Mucosa of descending colon (tissue), 3 donors: ENCODE measurements at regions not wholly inside any gene's neighbourhood (a gene's known extent, or its start where the extent isn't known, plus 50 kb on each side); places are given as distances from the start of the nearest gene placed in this dataset.

Source experiments
- ATAC-seq: fragments of 200-7000 bp; cut with Tn5 transposase; one replicate; pipeline ENCODE4 v1.9.1; 2020; ENCODE audit warnings: mild to moderate bottlenecking, moderate library complexity
- DNase-seq, 3 donors: peaks; one replicate each; pipeline ENCODE4 v3.0.0-alpha.2; 2020
- H3K36me3 ChIP-seq: fragments of 200-600 bp; one replicate; pipeline ENCODE4 v1.8.0; 2021; ENCODE audit warnings: low read depth, mild to moderate bottlenecking
- H3K4me1 ChIP-seq: fragments of 200-600 bp; one replicate; pipeline ENCODE4 v1.8.0; 2021; ENCODE audit warnings: low read depth, mild to moderate bottlenecking
- H3K4me3 ChIP-seq: fragments of 200-600 bp; one replicate; pipeline ENCODE4 v1.8.0; 2021; ENCODE audit warnings: mild to moderate bottlenecking
- H3K9me3 ChIP-seq: fragments of 200-600 bp; one replicate; pipeline ENCODE4 v1.8.0; 2021; ENCODE audit warnings: mild to moderate bottlenecking
- CTCF ChIP-seq: fragments of 200-600 bp; IDR thresholded peaks from one replicate; pipeline ENCODE4 v1.8.0; 2022; ENCODE audit warnings: antibody characterized with exemption, mild to moderate bottlenecking
- intact Hi-C, 2 donors: fragments of 100-400 bp; cut with DNase I in 1 of 2; cut with micrococcal nuclease in 1 of 2; formaldehyde crosslinking; loops; one replicate each; pipeline versions ENCODE4 v1.11.0 to v1.11.1; 2022; cut with DNase I, micrococcal nuclease
- donor health status: DM: no; HTN: no; CAD: no; lungs with moderate emphysema.
- donor health status: DM: no; HTN: no; CAD: no.
- donor health status: DM: no; HTN: yes; CAD: no.

- TF ChIP-seq CTCF, result no peak
- H3K4me3 ChIP-seq, result no peak overlapping the region
- ATAC-seq (no peak), DNase-seq (no peak)
- H3K4me1 ChIP-seq, result no peaks in the 10 kb centered on the region
- intact Hi-C loops, result no loop called here
- H3K36me3 ChIP-seq, result no peaks in the 10 kb centered on the region
- H3K9me3 ChIP-seq, result no peaks in the 10 kb centered on the region
These were observed 506.3 kb downstream of the LMO4 start for GRCh38 chr1:87834941-87835340.

- H3K9me3 ChIP-seq, result no peaks in the 10 kb centered on the region
- H3K4me3 ChIP-seq, result no peak overlapping the region
- no peak for TF ChIP-seq CTCF
- intact Hi-C loops, result no loop called here
- ATAC-seq (no peak), DNase-seq (no peak)
- no peaks in the 10 kb centered on the region for H3K36me3 ChIP-seq
- H3K4me1 ChIP-seq, result no peaks in the 10 kb centered on the region
These were observed 512.1 kb downstream of the LMO4 start for GRCh38 chr1:87840767-87841166.

GRCh38 chr1:87841332-87841731, 512.7 kb downstream of the LMO4 start:
- intact Hi-C loops, result no loop called here
- TF ChIP-seq CTCF, result no peak
- Histone ChIP-seq H3K4me1 (no peaks in the 10 kb centered on the region), H3K4me3 (no peak overlapping the region), H3K9me3 (no peaks in the 10 kb centered on the region), H3K36me3 (no peaks in the 10 kb centered on the region)
- no peak for ATAC-seq
- DNase-seq, result no peak

- intact Hi-C loops, result no loop called here
- ATAC-seq (no peak), DNase-seq (no peak)
- TF ChIP-seq CTCF, result no peak
- no peak overlapping the region for H3K4me3 ChIP-seq
- no peaks in the 10 kb centered on the region for H3K9me3 ChIP-seq
- no peaks in the 10 kb centered on the region for H3K4me1 ChIP-seq
- H3K36me3 ChIP-seq, result no peaks in the 10 kb centered on the region
These were observed 513.5 kb downstream of the LMO4 start for GRCh38 chr1:87842156-87842555.

- ATAC-seq (peak; percentile 53), DNase-seq (no peak)
- H3K36me3 ChIP-seq, result no peaks in the 10 kb centered on the region
- no peak for TF ChIP-seq CTCF
- H3K4me3 ChIP-seq, result no peak overlapping the region
- no peaks in the 10 kb centered on the region for H3K9me3 ChIP-seq
- intact Hi-C loops, result no loop called here
- no peaks in the 10 kb centered on the region for H3K4me1 ChIP-seq
These were observed 515.6 kb downstream of the LMO4 start for GRCh38 chr1:87844251-87844650.

- Histone ChIP-seq H3K4me3 (no peak overlapping the region), H3K4me1 (no peaks in the 10 kb centered on the region), H3K36me3 (no peaks in the 10 kb centered on the region), H3K9me3 (no peaks in the 10 kb centered on the region)
- intact Hi-C loops, result no loop called here
- ATAC-seq, result no peak
- TF ChIP-seq CTCF, result no peak
- no peak for DNase-seq
These were observed 522.8 kb downstream of the LMO4 start for GRCh38 chr1:87851490-87851889.
